Keratinocyte (primary cell): ENCODE measurements at regions not wholly inside any gene's neighbourhood (a gene's known extent, or its start where the extent isn't known, plus 50 kb on each side); places are given as distances from the start of the nearest gene placed in this dataset.

Experiments used
- DNase-seq: peaks from one replicate; pipeline ENCODE4 v3.0.0-alpha.2; 2011; ENCODE audit warnings: low read depth, missing footprints, low spot score
- FAIRE-seq: peaks from 2 replicates; lab custom pipeline; 2011; peaks lifted over from hg19 to GRCh38; lab: Jason Lieb, UNC
- H2AFZ ChIP-seq: 2 replicates; pipeline ENCODE4 v1.6.0; 2012; ENCODE audit warnings: low read length, control low read depth, inconsistent platforms; ENCODE audit not compliant: control insufficient read depth
- H3K27ac ChIP-seq: 2 replicates; pipeline ENCODE4 v1.5.1; 2011; ENCODE audit warnings: low read length; ENCODE audit not compliant: control insufficient read depth, insufficient read depth
- H3K27me3 ChIP-seq: 3 replicates; pipeline ENCODE4 v1.6.0; 2011; ENCODE audit warnings: low read length; ENCODE audit not compliant: control insufficient read depth, insufficient read depth; ENCODE audit errors: extremely low read depth
- H3K36me3 ChIP-seq, 2 experiments: 2 replicates in 1 of 2; 3 replicates in 1 of 2; pipeline ENCODE4 v1.5.1; 2011; ENCODE audit warnings: low read length in 2 of 2, mild to moderate bottlenecking in 1 of 2; ENCODE audit not compliant: control insufficient read depth in 2 of 2, insufficient read depth in 2 of 2; ENCODE audit errors: extremely low read depth in 1 of 2
- H3K4me1 ChIP-seq: 3 replicates; pipeline ENCODE4 v1.5.1; 2011; ENCODE audit warnings: low read length; ENCODE audit not compliant: control insufficient read depth, insufficient read depth; ENCODE audit errors: extremely low read depth
- H3K4me2 ChIP-seq: 3 replicates; pipeline ENCODE4 v1.6.0; 2011; ENCODE audit warnings: low read depth, low read length; ENCODE audit not compliant: control insufficient read depth, insufficient read depth; ENCODE audit errors: extremely low read depth
- H3K4me3 ChIP-seq, 3 experiments: fragments of 200-600 bp in 1 of 3; sonication (generic) in 1 of 3; 2 replicates in 2 of 3; 3 replicates in 1 of 3; pipeline ENCODE4 v1.5.1; 2011 to 2016; ENCODE audit warnings: low read length in 3 of 3, mild to moderate bottlenecking in 3 of 3, control low read depth in 2 of 3, inconsistent platforms in 1 of 3, low read depth in 1 of 3, mixed read lengths in 1 of 3, mixed run types in 1 of 3, moderate library complexity in 1 of 3; ENCODE audit not compliant: control insufficient read depth in 2 of 3, insufficient read depth in 2 of 3; ENCODE audit errors: extremely low read depth in 1 of 3
- H3K79me2 ChIP-seq: 2 replicates; pipeline ENCODE4 v1.6.0; 2012; ENCODE audit warnings: low read length; ENCODE audit not compliant: control insufficient read depth, insufficient read depth
- H3K9ac ChIP-seq: 3 replicates; pipeline ENCODE4 v1.6.0; 2011; ENCODE audit warnings: low read length; ENCODE audit not compliant: control insufficient read depth, insufficient read depth; ENCODE audit errors: extremely low read depth
- H3K9me1 ChIP-seq: 3 replicates; pipeline ENCODE4 v1.6.0; 2011; ENCODE audit warnings: low read length; ENCODE audit not compliant: control insufficient read depth, insufficient read depth; ENCODE audit errors: extremely low read depth
- H3K9me3 ChIP-seq: 2 replicates; pipeline ENCODE4 v1.5.1; 2012; ENCODE audit warnings: low read depth, low read length; ENCODE audit not compliant: control insufficient read depth
- H4K20me1 ChIP-seq: 3 replicates; pipeline ENCODE4 v1.6.0; 2011; ENCODE audit warnings: low read length; ENCODE audit not compliant: control insufficient read depth, insufficient read depth; ENCODE audit errors: extremely low read depth
- CTCF ChIP-seq, 3 experiments: IDR thresholded peaks in 1 of 3; conservative IDR thresholded peaks in 1 of 3; optimal IDR thresholded peaks in 1 of 3; 2 replicates in 2 of 3; 3 replicates in 1 of 3; pipeline versions ENCODE3 to v1.5.1; 2011; ENCODE audit warnings: low read length in 3 of 3, mild to moderate bottlenecking in 3 of 3, moderate library complexity in 2 of 3, control low read depth in 1 of 3, inconsistent platforms in 1 of 3; ENCODE audit not compliant: insufficient read depth in 2 of 3; ENCODE audit errors: extremely low read depth in 1 of 3
- EZH2 ChIP-seq: IDR thresholded peaks from one replicate; pipeline ENCODE4 v1.6.1; 2012; ENCODE audit warnings: inconsistent platforms, mild to moderate bottlenecking, low read length, moderate library complexity
- dilution Hi-C: fragments of 300-500 bp; cut with MboI; formaldehyde crosslinking; loops from one replicate; pipeline ENCODE4 v1.7.0; 2020; ENCODE audit warnings: low sequenced_read_pairs; ENCODE audit not compliant: extremely low pct_ligation_motif_present

- DNase-seq (no peak), FAIRE-seq (no peak)
- dilution Hi-C loops: no loop called here
- H3K4me3 ChIP-seq: no peak overlapping the region
- no peak overlapping the region for H3K4me2 ChIP-seq
- no peaks in the 10 kb centered on the region for H4K20me1 ChIP-seq
- H3K79me2 ChIP-seq: no peaks in the 10 kb centered on the region
- H3K4me1 ChIP-seq: no peaks in the 10 kb centered on the region
- no peaks in the 10 kb centered on the region for H3K27me3 ChIP-seq
- no peaks in the 10 kb centered on the region for H3K9me3 ChIP-seq
- no peaks in the 10 kb centered on the region for H3K36me3 ChIP-seq
- no peak overlapping the region for H2AFZ ChIP-seq
- no peak overlapping the region for H3K27ac ChIP-seq
- H3K9ac ChIP-seq: no peak overlapping the region
- H3K9me1 ChIP-seq: no peaks in the 10 kb centered on the region
- TF ChIP-seq EZH2 (no peak), CTCF (optimal IDR thresholded peaks at IDR 0.05 in 1 of 3, IDR thresholded peaks at IDR 0.05 in 1 of 3, conservative IDR thresholded peaks at IDR 0.05 in 1 of 3; ENCODE audit: extremely low read depth in 1 of 3, insufficient read depth in 2 of 3, low read length in 3 of 3) (no peak)
Measured at GRCh38 chr1:187396226-187396625, 567.5 kb downstream of the PLA2G4A start.

DNA sequence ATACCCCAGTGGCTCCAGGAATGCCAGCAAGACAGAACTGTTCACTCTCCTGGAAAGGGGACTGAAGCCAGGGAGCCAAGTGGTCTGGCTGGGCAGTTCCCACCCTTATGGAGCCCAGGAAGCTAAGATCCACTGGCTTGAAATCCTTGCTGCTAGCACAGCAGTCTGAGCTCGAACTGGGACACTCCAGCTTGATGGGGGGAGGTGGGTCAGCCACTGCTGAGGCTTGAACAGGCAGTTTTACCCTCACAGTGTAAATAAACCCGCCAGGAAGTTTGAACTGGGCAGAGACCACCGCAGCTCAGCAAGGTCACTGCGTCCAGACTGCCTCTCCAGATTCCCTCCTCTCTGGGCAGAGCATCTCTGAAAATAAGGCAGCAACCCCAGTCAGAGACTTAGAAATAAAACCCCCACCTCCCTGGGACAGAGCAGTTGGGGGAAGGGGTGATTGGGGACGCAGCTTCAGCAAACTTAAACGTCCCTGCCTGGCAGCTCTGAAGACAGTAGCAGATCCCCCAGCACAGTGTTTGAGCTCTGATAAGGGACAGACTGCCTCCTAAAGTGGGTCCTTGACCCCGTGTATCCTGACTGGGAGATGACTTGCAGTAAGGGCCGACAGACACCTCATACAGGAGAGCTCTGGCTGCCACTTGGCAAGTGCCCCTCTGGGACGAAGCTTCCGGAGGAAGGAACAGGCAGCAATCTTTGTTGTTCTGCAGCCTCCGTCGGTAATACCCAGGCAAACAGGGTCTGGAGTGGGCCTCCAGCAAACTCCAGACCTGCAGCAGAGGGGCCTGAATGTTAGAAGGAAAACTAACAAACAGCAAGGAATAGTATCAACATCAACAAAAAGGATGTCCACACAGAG is 568.4 kb downstream of the PLA2G4A start:
- no peaks in the 10 kb centered on the region for H3K9me3 ChIP-seq
- H3K36me3 ChIP-seq: no peaks in the 10 kb centered on the region
- dilution Hi-C loops: no loop called here
- H4K20me1 ChIP-seq: no peaks in the 10 kb centered on the region
- H3K4me2 ChIP-seq: no peak overlapping the region
- H2AFZ ChIP-seq: no peak overlapping the region
- FAIRE-seq (no peak), DNase-seq (no peak)
- no peak for TF ChIP-seq EZH2
- H3K27me3 ChIP-seq: no peaks in the 10 kb centered on the region
- no peaks in the 10 kb centered on the region for H3K79me2 ChIP-seq
- H3K4me3 ChIP-seq: no peak overlapping the region
- no peaks in the 10 kb centered on the region for H3K9me1 ChIP-seq
- no peak overlapping the region for H3K27ac ChIP-seq
- no peaks in the 10 kb centered on the region for H3K4me1 ChIP-seq
- no peak overlapping the region for H3K9ac ChIP-seq
